ENCODE measurements at regions not wholly inside any gene's neighbourhood (a gene's known extent, or its start where the extent isn't known, plus 50 kb on each side); places are given as distances from the start of the nearest gene placed in this dataset.

GRCh38 chr5:162502780-162503179 lies 435.2 kb downstream of the GABRG2 start:
- H3K79me2 ChIP-seq (ENCODE audit: control insufficient read depth, insufficient read depth, low read length) = no peaks in the 10 kb centered on the region
- H3K27me3 ChIP-seq (ENCODE audit: control insufficient read depth in 2 of 2, insufficient read depth in 2 of 2, low read length in 2 of 2) = no peaks in the 10 kb centered on the region
- dilution Hi-C loops (cut with MboI; ENCODE audit: extremely low pct_ligation_motif_present, low sequenced_read_pairs) = no loop called here
- peaks cover 2% of the 10 kb centered on the region for H3K9me3 ChIP-seq (replicated peaks; ENCODE audit: control insufficient read depth, insufficient read depth, low read length)
- H3K4me2 ChIP-seq (ENCODE audit: insufficient read depth, low read length) = no peak overlapping the region
- intact Hi-C loops (cut with micrococcal nuclease) = no loop called here
- no peak overlapping the region for H3K27ac ChIP-seq (ENCODE audit: insufficient read depth, low read depth, low read length)
- H3K36me3 ChIP-seq (ENCODE audit: control insufficient read depth in 2 of 2, extremely low read depth in 1 of 2, insufficient read depth in 2 of 2, low read length in 2 of 2) = no peaks in the 10 kb centered on the region
- no peaks in the 10 kb centered on the region for H4K20me1 ChIP-seq (replicated peaks; ENCODE audit: control insufficient read depth, extremely low read depth, insufficient read depth, low read length)
- no peak overlapping the region for H3K4me3 ChIP-seq (replicated peaks in 1 of 3; ENCODE audit: insufficient read depth in 1 of 3, low read depth in 1 of 3, low read length in 3 of 3)
- H3K9ac ChIP-seq (replicated peaks; ENCODE audit: extremely low read depth, insufficient read depth, low read length) = no peak overlapping the region
- H2AFZ ChIP-seq (ENCODE audit: low read depth, low read length) = no peak overlapping the region
- no TSS peak for BruUV-seq (replicated peaks)
- CTCF ChIA-PET = no interaction called here
- TF ChIP-seq CTCF (IDR thresholded peaks at IDR 0.05; ENCODE audit: extremely low read depth in 1 of 2, insufficient read depth in 1 of 2, low read depth in 1 of 2, low read length in 2 of 2) = no peak
- no peak for TF ChIP-seq JUN (IDR thresholded peaks at IDR 0.05; ENCODE audit: borderline replicate concordance, insufficient read depth, insufficient read length, low read depth)
- no peak for TF ChIP-seq FOS (IDR thresholded peaks at IDR 0.05; ENCODE audit: borderline replicate concordance, insufficient read depth, low read length)
- TF ChIP-seq POLR2AphosphoS5 (IDR thresholded peaks at IDR 0.05; ENCODE audit: insufficient read depth, low read depth, low read length) = no peak
- DNase-seq (ENCODE audit: low read depth, low spot score) (no peak), FAIRE-seq (no peak)
- no peaks in the 10 kb centered on the region for H3K4me1 ChIP-seq (ENCODE audit: control insufficient read depth, extremely low read depth, insufficient read depth, low read length)
- no peaks in the 10 kb centered on the region for H3K9me1 ChIP-seq (replicated peaks; ENCODE audit: control insufficient read depth, extremely low read depth, insufficient read depth, low read length)
- POLR2A ChIA-PET = no interaction called here

- DNase-seq (ENCODE audit: low read depth, low spot score) (no peak), FAIRE-seq (no peak)
- no peaks in the 10 kb centered on the region for H4K20me1 ChIP-seq (replicated peaks; ENCODE audit: control insufficient read depth, extremely low read depth, insufficient read depth, low read length)
- no peaks in the 10 kb centered on the region for H3K79me2 ChIP-seq (ENCODE audit: control insufficient read depth, insufficient read depth, low read length)
- H3K4me1 ChIP-seq (ENCODE audit: control insufficient read depth, extremely low read depth, insufficient read depth, low read length) = no peaks in the 10 kb centered on the region
- BruUV-seq (replicated peaks) = no TSS peak
- no peak overlapping the region for H3K4me2 ChIP-seq (ENCODE audit: insufficient read depth, low read length)
- H3K27me3 ChIP-seq (ENCODE audit: control insufficient read depth in 2 of 2, insufficient read depth in 2 of 2, low read length in 2 of 2) = no peaks in the 10 kb centered on the region
- CTCF ChIA-PET = no interaction called here
- H3K27ac ChIP-seq (ENCODE audit: insufficient read depth, low read depth, low read length) = no peak overlapping the region
- POLR2A ChIA-PET = no interaction called here
- H3K9me3 ChIP-seq (replicated peaks; ENCODE audit: control insufficient read depth, insufficient read depth, low read length) = peaks cover 2% of the 10 kb centered on the region
- intact Hi-C loops (cut with micrococcal nuclease) = no loop called here
- dilution Hi-C loops (cut with MboI; ENCODE audit: extremely low pct_ligation_motif_present, low sequenced_read_pairs) = no loop called here
- no peak overlapping the region for H3K9ac ChIP-seq (replicated peaks; ENCODE audit: extremely low read depth, insufficient read depth, low read length)
- no peak for TF ChIP-seq MAX (IDR thresholded peaks at IDR 0.05; ENCODE audit: insufficient read depth, insufficient read length)
- TF ChIP-seq MYC (IDR thresholded peaks at IDR 0.05; ENCODE audit: low read depth, low read length) = no peak
- TF ChIP-seq GATA2 (IDR thresholded peaks at IDR 0.05; ENCODE audit: insufficient read depth, insufficient read length, low read depth, low read length) = no peak
- no peak for TF ChIP-seq POLR2AphosphoS5 (IDR thresholded peaks at IDR 0.05; ENCODE audit: insufficient read depth, low read depth, low read length)
- no peak for TF ChIP-seq POLR2A (IDR thresholded peaks at IDR 0.05; ENCODE audit: low read depth, low read length)
- no peak for TF ChIP-seq CTCF (IDR thresholded peaks at IDR 0.05; ENCODE audit: extremely low read depth in 1 of 2, insufficient read depth in 1 of 2, low read depth in 1 of 2, low read length in 2 of 2)
- no peak for TF ChIP-seq JUN (IDR thresholded peaks at IDR 0.05; ENCODE audit: borderline replicate concordance, insufficient read depth, insufficient read length, low read depth)
- no peak for TF ChIP-seq FOS (IDR thresholded peaks at IDR 0.05; ENCODE audit: borderline replicate concordance, insufficient read depth, low read length)
- TF ChIP-seq EZH2 (IDR thresholded peaks at IDR 0.05; ENCODE audit: borderline replicate concordance, low read depth, low read length, severe bottlenecking) = no peak
- no peaks in the 10 kb centered on the region for H3K9me1 ChIP-seq (replicated peaks; ENCODE audit: control insufficient read depth, extremely low read depth, insufficient read depth, low read length)
- H3K4me3 ChIP-seq (replicated peaks in 1 of 3; ENCODE audit: insufficient read depth in 1 of 3, low read depth in 1 of 3, low read length in 3 of 3) = no peak overlapping the region
- no peaks in the 10 kb centered on the region for H3K36me3 ChIP-seq (ENCODE audit: control insufficient read depth in 2 of 2, extremely low read depth in 1 of 2, insufficient read depth in 2 of 2, low read length in 2 of 2)
- H2AFZ ChIP-seq (ENCODE audit: low read depth, low read length) = no peak overlapping the region
Observed at GRCh38 chr5:162503796-162504195, 436.2 kb downstream of the GABRG2 start.

Data from endothelial cell of umbilical vein (primary cell).